ENCODE measurements at regions not wholly inside any gene's neighbourhood (a gene's known extent, or its start where the extent isn't known, plus 50 kb on each side); places are given as distances from the start of the nearest gene placed in this dataset.

DNA sequence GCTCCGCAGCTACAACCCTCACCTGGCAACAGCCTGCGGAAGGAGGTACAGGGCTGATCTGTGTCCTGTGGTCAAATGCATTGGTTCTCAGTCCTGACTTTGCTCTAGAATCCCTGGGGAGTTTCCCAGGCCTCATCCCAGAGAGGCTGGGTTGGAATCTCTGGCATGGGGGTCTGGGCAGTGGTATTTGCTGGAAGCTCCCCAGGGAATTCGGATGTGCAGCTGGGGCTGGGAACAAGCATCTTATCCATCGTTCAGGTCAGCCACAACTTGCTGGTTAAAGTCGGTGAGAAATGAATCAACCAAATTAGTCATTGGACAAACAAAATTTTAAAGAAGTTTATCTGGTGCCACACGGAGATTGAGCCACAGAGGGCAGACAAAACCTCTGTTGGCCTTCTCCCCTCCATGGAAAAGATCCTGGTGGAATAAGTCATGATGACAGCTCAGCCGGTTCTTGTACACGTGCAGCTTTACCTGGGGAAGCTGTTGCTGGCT lies 231.2 kb downstream of the FOXL1 start:
- DNase-seq = no peak

DNA sequence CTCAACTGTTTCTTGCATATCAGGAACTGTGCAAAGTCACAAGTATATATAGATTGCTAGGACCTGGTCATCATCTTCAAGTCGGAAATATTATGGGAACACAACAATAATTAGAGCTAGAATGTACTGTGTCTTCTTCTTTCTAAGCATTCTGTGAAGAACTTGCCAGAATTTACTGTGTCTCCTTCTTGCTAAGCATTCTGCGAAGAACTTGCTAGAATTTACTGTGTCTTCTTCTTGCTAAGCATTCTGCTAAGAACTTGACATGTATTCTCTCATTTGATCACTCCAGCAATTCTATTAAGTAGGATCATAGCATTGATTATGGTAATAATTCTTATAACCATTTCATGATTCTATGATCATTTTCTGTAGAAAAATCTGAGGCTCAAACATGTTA lies 231.7 kb downstream of the FOXL1 start:
- DNase-seq = no peak

DNA sequence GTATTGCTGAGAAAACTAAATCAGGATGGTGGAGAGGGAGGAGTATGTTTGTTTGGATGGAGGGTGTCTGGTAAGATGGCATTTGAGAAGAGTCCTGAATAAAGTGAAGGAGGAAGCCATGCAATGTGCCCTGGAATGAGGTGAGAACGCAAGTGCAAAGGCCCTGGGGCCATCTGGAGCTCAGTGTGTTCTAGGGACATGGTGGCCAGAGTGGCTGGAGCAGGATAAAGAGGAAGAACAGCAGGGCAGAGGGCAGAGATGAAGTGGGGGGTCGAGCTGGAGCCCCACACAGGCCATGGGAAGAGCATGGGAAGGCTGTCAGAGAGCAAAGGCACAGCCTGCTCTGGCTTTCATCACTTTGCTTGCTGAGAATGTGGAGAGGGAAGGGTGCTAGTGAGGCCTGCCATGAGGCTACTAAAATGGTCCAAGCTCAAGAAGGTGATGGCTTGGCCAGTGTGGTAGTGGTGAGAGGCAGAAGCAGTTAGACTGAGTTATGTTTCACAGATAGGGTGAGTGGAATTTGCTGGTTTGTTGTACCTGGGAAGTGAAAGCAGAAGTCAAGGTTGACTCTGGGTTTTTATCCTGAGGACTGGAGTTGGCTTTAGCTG lies 234.1 kb downstream of the FOXL1 start:
- no peak for DNase-seq

DNA sequence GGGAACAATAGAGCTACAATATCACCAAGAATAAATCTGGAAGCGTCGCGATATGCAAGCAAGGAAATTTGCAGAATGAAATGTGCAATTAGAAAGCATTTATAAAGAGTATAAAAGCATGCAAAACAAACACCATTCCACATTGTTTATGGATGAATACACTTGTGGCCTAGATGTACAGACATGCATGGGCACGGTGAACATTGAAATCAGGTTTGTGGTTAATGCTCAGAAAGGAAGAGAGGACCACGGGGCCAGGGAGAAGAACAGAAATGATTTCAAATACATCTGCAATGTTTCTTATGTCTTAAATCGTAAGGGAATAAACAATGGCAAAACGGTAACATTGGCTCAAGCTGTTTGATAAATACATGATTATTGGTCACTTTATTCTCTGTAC lies 235.9 kb downstream of the FOXL1 start:
- no peak for DNase-seq

DNA sequence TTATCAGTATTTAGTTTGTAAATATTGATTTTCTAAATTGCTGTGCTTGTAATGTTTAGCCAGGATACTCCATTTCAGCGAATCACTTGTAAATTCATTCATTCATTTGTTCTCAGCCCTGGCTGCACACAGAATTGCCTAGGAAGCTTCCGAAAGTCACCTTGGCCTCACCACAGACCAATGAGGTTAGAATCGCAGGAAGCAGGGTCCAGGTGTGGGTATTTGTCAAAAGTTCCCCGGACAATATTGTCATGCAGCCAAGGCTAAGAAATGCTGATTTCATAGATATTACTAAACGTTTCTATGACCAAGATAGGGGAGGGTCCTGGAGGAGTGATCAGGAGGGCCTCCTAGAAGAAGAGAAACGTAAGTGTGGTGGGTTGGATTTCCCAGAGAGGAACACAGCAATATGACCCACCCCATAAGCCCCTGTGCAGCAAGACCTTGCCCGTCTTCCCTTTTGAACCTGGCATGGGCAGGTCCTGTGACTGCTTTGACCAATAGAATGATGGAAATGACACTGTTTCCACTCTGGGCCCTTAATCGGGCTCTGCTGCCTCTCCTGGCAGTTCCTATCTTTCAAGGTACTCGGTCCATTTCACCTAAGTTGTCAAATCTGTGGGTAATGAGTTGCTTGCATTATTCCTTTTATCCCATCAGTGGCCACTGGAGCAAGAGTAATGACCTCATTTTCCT lies 238.7 kb downstream of the FOXL1 start:
- DNase-seq = no peak

DNA sequence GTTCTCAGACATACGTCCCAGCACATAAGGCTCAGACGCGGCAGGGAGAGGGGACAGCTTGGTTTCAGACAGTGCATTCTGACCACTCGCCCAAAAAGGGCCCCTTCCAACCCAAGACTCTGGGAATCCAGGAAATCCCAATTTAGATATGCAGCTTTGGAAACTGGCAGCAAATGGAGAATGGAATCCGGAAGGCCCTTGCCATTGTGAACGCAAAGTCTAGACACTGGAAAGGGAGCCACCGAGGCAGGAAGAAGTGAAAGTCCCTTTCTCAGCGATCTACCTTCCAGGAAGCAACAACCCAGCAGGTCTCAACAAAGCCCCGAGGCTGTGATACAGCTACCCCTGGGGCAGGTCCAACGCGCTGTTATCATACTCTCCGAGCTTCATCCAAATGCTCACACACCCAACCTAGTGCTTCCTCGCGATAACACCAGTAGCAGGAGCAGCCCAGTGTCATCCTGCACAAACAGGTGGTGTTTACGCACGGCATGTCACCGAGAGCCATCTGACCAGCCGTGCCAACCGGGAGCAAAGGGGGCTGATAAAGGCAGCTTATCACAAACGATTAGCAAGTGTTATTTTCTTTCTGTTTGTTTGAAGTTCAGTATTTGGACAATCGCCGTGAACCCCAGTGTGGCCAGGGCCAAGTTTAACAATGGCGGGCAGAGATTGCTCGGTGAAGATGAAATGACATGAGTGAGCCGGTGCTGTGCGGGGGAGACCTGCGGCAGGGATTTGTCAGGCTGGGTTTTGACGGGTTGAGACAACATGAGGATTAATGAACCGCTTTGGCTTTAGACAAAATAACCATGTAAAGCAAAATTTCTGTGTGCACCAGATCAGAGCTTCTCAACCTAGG lies 240.6 kb downstream of the FOXL1 start:
- DNase-seq = no peak

DNA sequence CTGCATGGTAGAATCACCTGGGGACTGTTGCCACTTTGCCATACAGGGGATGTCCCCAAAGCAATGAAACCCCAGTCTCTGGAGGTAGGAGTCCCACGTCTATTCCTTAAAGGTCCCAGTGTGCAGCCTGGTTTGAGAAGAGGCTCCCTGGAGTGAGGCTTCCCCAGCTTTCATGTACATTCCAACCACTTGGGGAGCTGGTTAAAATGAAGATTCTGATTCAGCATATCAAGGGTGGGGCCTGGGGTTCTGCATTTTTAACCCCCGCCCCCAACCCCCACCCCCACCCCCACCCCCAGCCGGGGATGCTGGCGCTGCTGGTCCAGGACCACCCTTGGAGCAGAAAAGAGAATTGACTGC lies 241.2 kb downstream of the FOXL1 start:
- DNase-seq = no peak

DNA sequence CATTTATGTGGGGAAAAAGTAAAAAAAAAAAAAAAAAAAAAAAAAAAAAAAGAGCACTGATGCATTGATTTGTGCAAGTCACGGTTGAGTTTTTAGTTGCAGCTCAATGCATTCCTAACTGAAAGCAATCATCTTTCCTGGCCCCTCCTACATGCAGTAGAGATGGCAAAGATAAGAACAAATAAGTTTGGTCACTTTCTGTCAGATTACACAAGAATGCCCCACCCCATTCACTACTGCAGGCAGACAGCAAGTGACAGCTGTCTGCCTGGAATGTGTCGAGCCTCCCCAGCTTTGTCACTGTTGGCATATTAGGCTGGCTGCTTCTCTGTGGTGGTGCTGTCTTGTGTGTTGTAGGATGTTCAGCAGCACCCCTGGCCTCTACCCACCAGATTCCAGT lies 243.5 kb downstream of the FOXL1 start:
- DNase-seq = no peak

DNA sequence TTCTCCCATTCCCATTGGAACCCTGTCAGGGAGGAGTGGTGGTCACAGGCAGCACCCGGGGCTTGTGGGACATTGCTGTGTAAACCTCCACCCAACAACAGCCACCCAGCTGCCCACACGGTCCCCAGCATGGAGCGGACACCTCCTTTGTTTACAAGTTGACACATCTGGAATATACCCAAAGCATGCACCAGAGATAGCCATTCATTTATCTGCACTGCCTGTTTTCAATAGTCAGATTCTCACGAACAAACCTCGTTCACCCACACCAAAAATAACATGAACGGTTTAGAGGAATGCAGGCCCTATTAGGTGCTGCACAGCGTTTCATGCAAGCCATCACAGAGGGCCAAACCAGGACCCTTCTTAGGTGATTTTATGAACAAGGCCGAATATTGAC lies 244.8 kb downstream of the FOXL1 start:
- no peak for DNase-seq

DNA sequence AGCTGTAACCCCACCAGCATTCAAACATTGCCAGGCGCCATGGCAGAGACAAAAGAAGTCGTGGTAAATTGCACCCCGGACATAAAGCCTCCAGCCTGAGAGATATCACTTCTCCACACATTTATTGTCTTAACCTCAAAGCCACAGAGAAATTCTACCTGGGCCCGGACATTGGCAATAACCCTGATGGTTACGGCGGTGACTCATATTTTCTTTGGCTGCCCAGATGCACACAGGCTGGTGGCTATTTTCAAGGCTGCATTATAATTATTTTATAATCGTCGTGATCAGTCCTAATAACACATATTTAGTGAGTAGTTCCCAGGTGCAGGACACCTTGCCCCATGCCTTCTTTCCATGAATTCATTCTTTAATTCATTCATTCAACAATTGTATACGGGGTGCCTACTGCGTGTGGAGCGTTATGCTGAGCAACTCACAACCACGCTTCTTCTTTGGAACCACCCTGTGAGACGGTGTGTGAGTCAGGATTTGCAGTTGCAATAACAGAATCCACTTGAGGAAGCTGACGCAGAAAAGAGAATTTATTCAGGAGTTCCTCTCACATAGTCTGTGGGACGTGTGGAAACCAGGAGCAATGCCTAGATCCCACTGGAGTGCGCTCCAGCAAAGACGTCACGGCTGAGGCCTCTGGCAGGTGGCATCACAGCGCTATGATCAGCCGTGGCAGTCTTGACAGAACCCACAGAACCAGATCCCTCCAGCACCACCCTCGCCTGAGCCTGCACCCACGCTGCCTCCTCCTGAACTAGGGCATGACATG lies 245.7 kb downstream of the FOXL1 start:
- no peak for DNase-seq

DNA sequence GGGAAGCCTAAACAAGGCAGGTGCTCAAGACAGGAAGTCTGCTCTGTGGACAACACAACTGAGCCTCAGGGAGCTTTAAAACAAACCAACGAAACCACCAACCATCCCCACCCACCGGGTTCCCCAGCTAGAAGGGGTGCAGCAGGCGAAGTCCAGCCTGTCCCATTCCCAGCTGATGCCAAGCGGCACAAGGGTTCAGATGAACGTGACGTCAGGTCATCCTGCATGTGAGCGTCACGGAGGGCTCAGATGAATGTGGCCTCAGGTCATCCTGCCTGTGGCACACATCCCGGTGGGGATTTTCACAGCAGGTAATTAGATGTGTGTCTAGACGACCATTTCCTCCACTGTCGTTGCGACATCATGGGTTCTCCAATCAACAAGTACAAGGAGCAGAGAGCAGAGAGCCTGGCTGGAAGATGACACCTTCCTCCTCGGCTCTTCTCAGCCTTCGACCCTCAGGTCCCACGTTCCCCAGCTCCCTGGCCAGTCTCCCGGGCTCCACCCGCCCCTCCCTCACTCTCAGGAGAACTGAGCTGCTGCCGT lies 246.5 kb downstream of the FOXL1 start:
- DNase-seq = no peak

DNA sequence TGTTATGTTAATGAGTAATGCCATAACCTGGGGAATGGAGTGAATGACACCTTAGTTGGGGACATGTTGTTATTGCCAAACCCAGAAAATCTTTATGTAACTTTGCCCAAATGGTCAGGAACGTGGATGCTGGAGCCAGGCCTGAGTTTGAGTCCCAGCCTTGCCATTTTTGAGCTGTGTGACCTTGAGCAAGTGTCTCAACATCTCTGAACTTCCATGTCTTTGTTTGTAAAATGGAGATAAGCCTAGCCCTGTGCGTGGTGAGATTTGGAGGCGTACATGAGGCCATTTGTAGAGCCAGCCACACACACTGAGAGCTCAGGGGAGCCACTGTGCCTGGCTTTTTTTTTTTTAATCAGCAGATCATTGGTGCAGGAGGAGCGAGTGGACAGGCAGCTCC lies 247.3 kb downstream of the FOXL1 start:
- no peak for DNase-seq

DNA sequence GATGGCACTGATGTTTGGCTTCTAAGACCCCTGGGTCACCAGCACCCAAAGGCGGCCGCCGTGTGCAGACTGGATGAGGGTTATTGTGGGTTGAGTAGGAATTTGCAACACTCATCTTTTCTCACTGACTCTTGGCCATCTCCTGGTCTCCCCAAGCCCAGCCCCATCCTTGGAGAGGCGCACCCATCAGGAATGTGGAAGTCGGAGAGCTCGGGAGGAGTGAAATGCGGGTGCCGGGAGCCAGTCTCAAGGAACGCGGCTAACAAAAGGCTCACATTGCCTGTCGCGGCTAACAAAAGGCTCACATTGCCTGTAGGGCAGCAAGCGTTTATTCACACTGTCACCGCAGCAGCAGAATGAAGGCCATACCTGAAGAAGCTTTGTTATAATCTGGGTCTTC lies 248.6 kb downstream of the FOXL1 start:
- no peak for DNase-seq

DNA sequence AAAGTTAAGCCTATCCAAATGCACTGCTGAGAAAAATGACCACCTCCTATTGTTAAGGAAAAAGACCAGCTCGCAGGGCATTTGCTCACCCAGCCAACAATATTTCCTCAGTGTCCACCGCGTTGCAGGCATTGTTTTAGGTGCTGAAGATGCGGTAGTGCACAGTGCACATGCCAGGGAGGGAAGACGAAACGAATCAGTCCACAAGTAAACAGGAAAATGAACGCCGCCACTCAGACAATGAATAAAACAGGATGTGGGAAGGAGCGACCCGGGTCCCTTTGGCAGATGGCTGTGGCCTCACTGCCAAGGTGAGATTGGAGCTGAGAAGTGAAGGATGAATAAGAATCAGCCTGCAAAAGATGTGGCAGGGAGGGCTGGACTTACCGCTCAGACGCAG lies 249.2 kb downstream of the FOXL1 start:
- DNase-seq = no peak

DNA sequence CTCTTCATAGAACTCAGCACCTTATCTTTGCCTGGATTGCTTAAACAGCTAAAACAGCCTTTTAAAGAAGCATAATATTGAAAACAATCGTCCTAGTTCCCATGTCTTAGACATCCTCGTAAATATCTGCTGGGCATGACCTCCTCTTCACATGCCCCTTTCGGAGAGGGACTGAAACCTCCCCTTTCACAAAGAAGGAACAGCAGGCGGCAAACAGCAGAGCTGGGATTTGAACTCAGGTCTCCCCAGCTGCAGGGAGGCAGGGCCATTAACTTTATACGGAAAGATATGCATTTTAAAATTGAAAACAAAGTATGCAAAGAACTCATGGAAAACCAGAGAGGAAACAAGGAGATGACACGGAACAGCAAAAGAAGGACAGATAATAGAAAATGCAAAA lies 249.9 kb downstream of the FOXL1 start:
- no peak for DNase-seq

DNA sequence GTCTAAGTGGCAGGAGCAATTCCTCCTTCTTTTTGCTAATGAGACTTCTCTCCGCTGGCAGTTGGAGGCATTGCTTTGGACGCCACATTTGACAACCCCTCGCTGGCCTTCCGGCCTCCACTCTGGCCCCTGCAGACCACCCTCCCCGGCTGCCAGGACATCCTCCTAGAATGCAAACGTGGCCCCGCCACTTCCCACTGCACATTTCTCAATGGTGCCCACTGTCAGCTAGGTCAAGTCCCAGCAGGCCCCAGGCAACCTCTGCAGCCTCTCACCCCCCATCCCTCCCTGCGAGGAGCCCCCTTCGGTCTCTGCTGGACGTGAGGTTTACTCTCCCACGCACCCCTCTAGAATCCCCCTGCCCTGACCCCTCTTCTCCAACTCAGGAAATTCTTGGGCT lies 250.3 kb downstream of the FOXL1 start:
- DNase-seq = no peak

DNA sequence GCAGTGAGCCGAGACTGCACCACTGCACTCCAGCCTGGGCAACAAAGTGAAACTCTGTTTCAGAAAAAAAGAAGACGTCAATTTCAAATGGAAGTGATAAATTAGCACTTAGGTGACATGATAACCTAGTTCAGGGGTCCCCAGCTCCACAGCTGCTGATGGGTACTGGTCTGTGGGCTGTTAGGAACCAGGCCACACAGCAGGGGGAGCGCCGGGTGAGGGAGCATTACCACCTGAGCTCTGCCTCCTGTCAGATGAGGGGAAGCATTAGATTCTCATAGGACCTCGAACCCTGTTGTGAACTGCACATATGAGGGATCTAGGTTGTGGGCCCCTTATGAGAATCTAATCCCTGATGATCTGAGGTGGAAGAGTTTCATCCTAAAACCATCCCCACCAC lies 253.0 kb downstream of the FOXL1 start:
- no peak for DNase-seq

DNA sequence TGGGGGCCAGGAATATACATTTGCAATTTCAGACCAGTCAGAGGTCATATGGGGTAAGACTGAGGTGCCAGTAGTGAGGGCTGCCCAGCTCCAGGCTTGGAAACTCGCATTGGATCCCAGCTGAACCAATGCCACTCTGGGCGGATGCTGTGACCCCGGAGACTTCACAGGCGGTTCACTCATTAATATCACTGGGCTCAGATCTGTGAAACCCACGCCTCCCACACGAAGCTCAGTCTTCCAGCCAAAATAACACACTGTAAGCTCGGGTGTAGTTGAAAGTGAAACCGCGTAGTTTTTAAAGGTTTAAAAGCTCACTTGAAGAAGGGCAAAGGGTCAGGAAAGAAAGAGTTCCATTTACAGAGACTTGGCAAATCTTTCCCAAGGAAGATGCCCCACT lies 254.8 kb downstream of the FOXL1 start:
- no peak for DNase-seq

DNA sequence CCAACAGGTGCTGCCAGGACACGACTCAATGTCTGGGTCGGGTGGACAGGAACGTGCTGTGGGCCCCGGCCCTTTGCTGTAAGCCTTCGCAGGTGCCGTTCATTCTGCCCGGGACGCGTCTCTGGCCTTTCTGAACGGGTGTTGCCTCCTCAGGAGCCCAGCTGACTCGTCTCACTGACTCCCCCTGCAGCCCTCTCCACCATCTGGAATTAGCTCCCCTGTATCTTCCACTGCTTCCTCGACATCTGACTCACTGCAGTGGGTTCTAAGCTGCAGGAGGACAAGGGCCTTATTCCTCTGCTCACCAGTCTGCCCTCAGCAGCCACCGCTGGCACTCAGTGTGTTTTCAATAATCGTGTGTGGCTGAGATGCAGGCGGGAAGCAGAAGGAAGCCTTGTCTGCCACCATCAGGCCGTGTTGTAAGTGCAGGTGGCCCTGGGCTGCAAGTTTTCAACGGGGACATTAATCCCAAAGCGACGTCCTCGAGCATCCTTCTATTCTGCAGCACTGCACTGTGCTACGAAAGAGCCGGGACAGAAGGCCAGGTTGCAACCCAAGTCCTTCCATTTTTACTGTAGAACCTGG lies 256.2 kb downstream of the FOXL1 start:
- no peak for DNase-seq

DNA sequence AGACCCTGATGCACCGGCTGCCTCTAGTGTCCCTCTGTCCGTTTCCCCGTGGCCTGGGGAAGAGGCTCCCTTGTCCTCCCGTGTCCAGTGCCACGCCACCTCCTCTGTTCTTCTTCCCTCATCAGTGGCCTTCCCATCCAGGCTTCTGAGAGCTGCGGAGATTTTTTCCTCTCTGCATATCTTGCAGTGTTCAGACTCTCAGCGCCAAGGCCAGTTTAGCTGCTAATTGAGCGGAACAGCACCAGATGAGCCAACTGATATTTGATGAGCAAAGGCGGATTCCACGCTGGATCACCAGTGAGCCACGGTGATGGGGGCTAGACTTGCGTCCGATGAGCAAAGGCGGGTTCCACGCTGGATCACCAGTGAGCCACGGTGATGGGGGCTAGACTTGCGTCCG lies 257.6 kb downstream of the FOXL1 start:
- DNase-seq = no peak

DNA sequence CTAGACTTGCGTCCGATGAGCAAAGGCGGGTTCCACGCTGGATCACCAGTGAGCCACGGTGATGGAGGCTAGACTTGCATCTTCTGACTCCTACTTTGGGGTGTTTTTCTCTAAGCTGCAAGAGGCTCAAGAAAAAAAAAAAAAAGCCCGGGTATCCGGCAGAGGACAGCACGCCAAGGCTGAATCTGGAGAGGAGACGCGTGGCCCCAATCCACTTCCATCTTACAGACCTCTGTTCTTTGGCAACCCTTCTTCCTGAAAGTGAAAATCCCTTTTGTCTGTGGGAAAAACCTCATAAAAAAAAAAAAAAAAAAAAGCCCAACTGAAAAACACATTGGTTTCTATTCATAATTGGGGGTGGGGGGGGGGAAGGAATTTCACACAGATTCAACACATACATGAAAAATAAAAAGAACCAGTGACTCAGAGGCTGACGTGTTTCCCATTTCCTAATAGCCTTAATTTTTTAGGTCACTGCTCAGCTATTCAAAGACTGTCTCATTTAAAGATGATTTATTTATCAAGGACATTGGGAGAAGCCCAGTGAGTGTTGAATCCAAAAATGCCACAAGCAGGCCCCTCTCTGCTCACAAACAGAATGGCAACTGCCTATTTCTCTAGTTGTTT lies 258.3 kb downstream of the FOXL1 start:
- DNase-seq = no peak

DNA sequence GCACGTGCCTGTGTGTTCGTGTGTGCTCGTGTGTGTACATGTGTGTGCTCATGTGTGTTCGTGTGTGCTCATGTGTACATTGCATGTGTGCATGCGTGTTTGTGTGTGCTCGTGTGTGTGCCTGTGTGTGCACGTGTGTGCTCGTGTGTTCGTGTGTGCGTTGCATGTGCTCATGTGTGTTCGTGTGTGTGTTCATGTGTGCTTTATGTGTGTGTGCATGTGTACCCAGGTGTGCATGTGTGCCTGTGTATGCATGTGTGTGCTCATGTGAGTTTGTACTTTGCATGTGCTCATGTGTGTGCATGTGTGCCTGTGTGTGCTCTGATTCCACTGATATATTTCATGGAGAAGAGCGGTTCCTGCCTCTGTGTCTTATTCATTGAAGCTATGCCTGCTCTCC lies 265.5 kb downstream of the FOXL1 start:
- no peak for DNase-seq
